ENCODE measurements at regions not wholly inside any gene's neighbourhood (a gene's known extent, or its start where the extent isn't known, plus 50 kb on each side); places are given as distances from the start of the nearest gene placed in this dataset.

DNA sequence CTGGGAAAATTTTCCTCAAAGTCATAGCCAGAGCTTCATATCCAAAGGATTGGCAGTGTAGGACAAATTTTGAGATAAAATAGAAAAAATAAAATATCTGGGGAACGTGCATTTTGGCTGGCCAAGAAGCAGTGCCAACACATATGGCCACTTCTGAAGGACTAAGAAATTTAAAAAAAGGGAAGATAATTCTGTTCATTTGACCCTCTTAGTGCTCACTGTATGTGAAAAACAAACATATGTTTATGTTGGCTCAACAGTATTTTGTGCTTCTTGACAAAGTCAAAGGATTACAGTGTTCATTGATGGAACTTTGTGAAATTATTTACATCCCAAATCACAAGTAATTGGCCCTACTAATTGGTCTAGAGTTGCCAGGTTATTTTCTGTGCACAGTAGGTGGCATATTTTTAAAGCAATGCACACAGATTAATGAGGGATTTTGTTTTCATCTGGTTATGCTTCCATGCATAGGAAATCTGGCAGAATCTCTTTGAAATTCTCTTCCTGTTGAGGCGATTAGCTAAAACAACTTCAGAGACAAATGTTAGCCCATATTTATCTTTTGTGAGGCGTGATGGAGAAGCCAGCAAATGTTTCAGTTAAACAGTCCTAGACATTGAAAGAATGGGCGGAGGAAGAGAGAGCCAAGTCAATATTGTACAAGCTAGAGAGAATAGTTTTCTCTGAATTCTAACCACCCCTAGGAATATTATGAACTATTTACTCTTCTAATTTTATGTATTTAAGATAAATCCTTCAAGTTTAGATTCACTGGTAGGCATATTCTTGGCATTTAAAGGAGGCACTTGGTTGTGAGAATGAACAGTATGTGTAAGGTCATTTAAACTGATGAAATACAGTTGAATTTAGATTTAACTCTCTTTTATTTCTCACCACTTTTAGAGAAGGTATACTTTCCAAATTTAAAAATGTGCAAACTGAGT lies 237.7 kb upstream of the MBL2 start:
- no peaks in the 10 kb centered on the region for H3K27me3 ChIP-seq
- ATAC-seq (no peak), DNase-seq (no peak)
- H3K4me1 ChIP-seq = no peaks in the 10 kb centered on the region
- TF ChIP-seq, protein P1, sequence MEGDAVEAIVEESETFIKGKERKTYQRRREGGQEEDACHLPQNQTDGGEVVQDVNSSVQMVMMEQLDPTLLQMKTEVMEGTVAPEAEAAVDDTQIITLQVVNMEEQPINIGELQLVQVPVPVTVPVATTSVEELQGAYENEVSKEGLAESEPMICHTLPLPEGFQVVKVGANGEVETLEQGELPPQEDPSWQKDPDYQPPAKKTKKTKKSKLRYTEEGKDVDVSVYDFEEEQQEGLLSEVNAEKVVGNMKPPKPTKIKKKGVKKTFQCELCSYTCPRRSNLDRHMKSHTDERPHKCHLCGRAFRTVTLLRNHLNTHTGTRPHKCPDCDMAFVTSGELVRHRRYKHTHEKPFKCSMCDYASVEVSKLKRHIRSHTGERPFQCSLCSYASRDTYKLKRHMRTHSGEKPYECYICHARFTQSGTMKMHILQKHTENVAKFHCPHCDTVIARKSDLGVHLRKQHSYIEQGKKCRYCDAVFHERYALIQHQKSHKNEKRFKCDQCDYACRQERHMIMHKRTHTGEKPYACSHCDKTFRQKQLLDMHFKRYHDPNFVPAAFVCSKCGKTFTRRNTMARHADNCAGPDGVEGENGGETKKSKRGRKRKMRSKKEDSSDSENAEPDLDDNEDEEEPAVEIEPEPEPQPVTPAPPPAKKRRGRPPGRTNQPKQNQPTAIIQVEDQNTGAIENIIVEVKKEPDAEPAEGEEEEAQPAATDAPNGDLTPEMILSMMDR (IDR thresholded peaks at IDR 0.05 in 4 of 5, conservative IDR thresholded peaks at IDR 0.05 in 1 of 5) = no peak
- TF ChIP-seq POLR2A (IDR thresholded peaks at IDR 0.05) = no peak
- intact Hi-C loops (cut with DNase I; ENCODE audit: low total_unique reads) (no loop called here), in situ Hi-C loops (cut with MboI; ENCODE audit: low sequenced_read_pairs in 4 of 4) (no loop called here)
- H3K9me3 ChIP-seq = no peaks in the 10 kb centered on the region
- no peaks in the 10 kb centered on the region for H3K36me3 ChIP-seq
- H3K27ac ChIP-seq = no peak overlapping the region
- no peak overlapping the region for H3K4me3 ChIP-seq

DNA sequence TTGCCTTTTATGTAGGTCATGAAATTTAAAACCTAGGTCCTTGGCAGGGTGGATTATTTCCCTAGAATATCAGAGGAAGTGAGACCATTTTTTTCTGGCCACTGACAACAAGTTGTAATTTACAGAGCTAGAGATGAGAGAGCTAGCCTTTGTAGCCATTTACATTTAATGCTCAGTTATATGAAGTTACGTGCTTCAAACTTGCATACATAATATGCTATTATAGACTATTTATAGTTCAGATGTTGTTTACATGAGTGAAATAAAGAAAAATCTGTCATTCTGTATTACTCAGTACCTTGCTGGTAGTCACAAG lies 234.9 kb upstream of the MBL2 start:
- intact Hi-C loops (cut with DNase I; ENCODE audit: low total_unique reads) (no loop called here), in situ Hi-C loops (cut with MboI; ENCODE audit: low sequenced_read_pairs in 4 of 4) (no loop called here)
- DNase-seq (no peak), ATAC-seq (no peak)
- no peak for TF ChIP-seq POLR2A (IDR thresholded peaks at IDR 0.05)
- TF ChIP-seq, protein P1 (IDR thresholded peaks at IDR 0.05 in 4 of 5, conservative IDR thresholded peaks at IDR 0.05 in 1 of 5) = no peak
- no peaks in the 10 kb centered on the region for H3K9me3 ChIP-seq
- H3K27me3 ChIP-seq = no peaks in the 10 kb centered on the region
- H3K4me1 ChIP-seq = no peaks in the 10 kb centered on the region
- no peaks in the 10 kb centered on the region for H3K36me3 ChIP-seq
- no peak overlapping the region for H3K4me3 ChIP-seq
- H3K27ac ChIP-seq = no peak overlapping the region

DNA sequence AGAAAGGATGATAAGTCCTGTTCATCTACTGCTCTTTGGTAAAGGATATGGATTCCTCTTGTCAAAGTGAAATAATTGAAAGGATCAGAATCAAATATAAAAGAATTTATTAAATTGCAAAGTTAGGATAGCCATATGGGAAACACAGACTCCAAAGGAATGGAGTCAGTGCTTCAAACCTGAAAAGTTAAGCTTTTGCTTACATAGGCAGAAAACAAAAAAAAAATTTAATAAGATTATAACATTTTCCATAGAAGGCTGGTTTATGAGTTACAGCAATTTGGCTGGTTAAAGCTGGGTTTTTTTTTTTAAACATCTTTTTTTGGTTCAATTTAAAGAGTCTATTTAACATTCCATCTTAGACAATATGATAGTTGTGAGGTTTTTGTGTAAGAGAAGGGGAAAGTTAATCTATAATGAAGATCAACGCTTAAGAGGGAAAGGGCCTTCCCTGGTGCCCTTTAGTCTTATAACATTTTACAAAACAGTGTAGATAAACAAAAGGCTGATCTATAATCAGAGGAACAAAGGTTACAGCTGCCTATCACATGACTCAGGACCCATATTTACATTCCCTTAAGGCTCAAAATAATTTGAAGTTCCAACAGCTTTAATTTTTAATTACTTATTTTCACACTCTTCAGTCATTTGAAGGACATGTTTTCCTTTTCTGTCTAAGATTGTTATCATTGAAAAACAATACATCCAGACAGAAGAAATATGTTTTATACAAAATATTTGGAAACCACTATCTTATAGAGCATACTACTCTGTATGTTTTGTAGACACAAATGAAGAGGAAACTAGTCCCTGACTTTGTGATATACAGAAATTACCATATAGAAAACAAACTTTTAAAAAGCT lies 234.3 kb upstream of the MBL2 start:
- Histone ChIP-seq H3K9me3 (no peaks in the 10 kb centered on the region), H3K36me3 (no peaks in the 10 kb centered on the region), H3K4me1 (no peaks in the 10 kb centered on the region), H3K4me3 (no peak overlapping the region), H3K27me3 (no peaks in the 10 kb centered on the region), H3K27ac (no peak overlapping the region)
- DNase-seq (no peak), ATAC-seq (no peak)
- in situ Hi-C loops (cut with MboI; ENCODE audit: low sequenced_read_pairs in 4 of 4) = no loop called here
- TF ChIP-seq, protein P1 (IDR thresholded peaks at IDR 0.05 in 4 of 5, conservative IDR thresholded peaks at IDR 0.05 in 1 of 5) = no peak
- TF ChIP-seq POLR2A (IDR thresholded peaks at IDR 0.05) = no peak
- intact Hi-C loops (cut with DNase I; ENCODE audit: low total_unique reads) = no loop called here

DNA sequence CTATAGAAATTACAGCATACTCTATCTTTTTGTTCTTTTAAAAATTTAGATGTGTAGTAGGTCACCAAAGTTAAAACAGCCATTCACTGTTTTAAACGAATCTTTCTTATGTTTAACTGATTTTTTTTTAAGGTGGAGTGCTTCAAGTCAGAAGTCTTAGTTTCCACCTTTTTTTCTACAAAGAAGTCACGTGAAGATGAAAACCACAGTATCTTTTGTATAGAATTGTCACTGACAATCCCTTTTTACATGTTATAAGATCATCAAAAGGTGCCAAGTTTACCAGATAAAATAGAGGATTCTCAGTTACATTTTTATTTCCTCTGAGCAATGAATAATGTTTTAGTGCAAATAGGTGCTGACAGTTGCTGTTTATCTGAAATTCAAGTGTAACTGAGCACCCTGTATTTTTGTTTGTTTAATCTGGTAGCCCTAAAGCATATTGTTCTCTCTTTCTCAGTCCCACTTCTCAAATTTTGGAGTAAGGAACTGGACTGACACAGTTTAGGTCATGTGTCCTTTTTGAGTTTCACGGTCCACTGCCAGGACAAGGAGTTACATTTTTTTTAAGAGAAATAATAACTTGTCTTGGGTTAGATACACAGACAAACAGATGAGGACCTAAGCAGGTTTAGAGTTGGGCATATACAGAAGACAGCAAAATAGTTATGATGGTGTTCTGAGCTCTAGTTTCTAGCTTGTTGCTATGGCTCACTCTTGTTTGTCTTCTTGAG lies 233.2 kb upstream of the MBL2 start:
- intact Hi-C loops (cut with DNase I; ENCODE audit: low total_unique reads) = no loop called here
- H3K9me3 ChIP-seq = no peaks in the 10 kb centered on the region
- no peak overlapping the region for H3K4me3 ChIP-seq
- ATAC-seq (no peak), DNase-seq (no peak)
- in situ Hi-C loops (cut with MboI; ENCODE audit: low sequenced_read_pairs in 4 of 4) = no loop called here
- H3K27ac ChIP-seq = no peak overlapping the region
- H3K27me3 ChIP-seq = no peaks in the 10 kb centered on the region
- no peaks in the 10 kb centered on the region for H3K4me1 ChIP-seq
- TF ChIP-seq POLR2A (IDR thresholded peaks at IDR 0.05) = no peak
- TF ChIP-seq, protein P1 (IDR thresholded peaks at IDR 0.05 in 4 of 5, conservative IDR thresholded peaks at IDR 0.05 in 1 of 5) = no peak
- no peaks in the 10 kb centered on the region for H3K36me3 ChIP-seq
